DOHH2 (cell line): ENCODE measurements at regions not wholly inside any gene's neighbourhood (a gene's known extent, or its start where the extent isn't known, plus 50 kb on each side); places are given as distances from the start of the nearest gene placed in this dataset.

ENCODE experiments used
- H3F3A ChIP-seq: fragments of 200-600 bp; sonication (generic), shearing (Covaris generic); 2 replicates; pipeline ENCODE4 v1.6.0; 2016; ENCODE audit warnings: antibody characterized with exemption, mild to moderate bottlenecking; ENCODE audit not compliant: control insufficient read depth, insufficient read depth
- H3K27ac ChIP-seq: fragments of 200-600 bp; sonication (generic); 2 replicates; pipeline ENCODE4 v1.5.1; 2014; ENCODE audit warnings: low read depth, mild to moderate bottlenecking, low read length, moderate library complexity
- H3K27me3 ChIP-seq: fragments of 200-600 bp; sonication (generic); 2 replicates; pipeline ENCODE4 v1.6.1; 2014; ENCODE audit warnings: mild to moderate bottlenecking, low read length, mixed read lengths; ENCODE audit not compliant: control insufficient read depth
- H3K36me3 ChIP-seq: fragments of 200-600 bp; sonication (generic); 2 replicates; pipeline ENCODE4 v1.6.1; 2014; ENCODE audit warnings: mild to moderate bottlenecking, low read length, moderate library complexity, mixed read lengths; ENCODE audit not compliant: control insufficient read depth
- H3K4me1 ChIP-seq: fragments of 200-600 bp; sonication (generic); 2 replicates; pipeline ENCODE4 v1.6.1; 2014; ENCODE audit warnings: mild to moderate bottlenecking, low read length, mixed read lengths; ENCODE audit not compliant: control insufficient read depth
- H3K4me2 ChIP-seq: fragments of 200-600 bp; sonication (generic); 2 replicates; pipeline ENCODE4 v1.6.0; 2014; ENCODE audit warnings: mild to moderate bottlenecking, low read length, moderate library complexity
- H3K4me3 ChIP-seq: fragments of 200-600 bp; sonication (generic); 2 replicates; pipeline ENCODE4 v1.5.1; 2014; ENCODE audit warnings: mild to moderate bottlenecking, low read length, mixed read lengths
- H3K79me2 ChIP-seq: fragments of 200-600 bp; sonication (generic); 2 replicates; pipeline ENCODE4 v1.6.1; 2014; ENCODE audit warnings: mild to moderate bottlenecking, low read length, mixed read lengths; ENCODE audit not compliant: control insufficient read depth
- H3K9me2 ChIP-seq: fragments of 200-600 bp; sonication (generic); replicated peaks from 2 replicates; pipeline ENCODE4 v1.6.1; 2014; ENCODE audit warnings: mild to moderate bottlenecking, low read length, mixed read lengths; ENCODE audit not compliant: control insufficient read depth
- H3K9me3 ChIP-seq: fragments of 200-600 bp; sonication (generic); 2 replicates; pipeline ENCODE4 v1.6.1; 2014; ENCODE audit warnings: antibody characterized with exemption, low read length, mixed read lengths; ENCODE audit not compliant: control insufficient read depth, insufficient read depth
- H4K20me1 ChIP-seq: fragments of 200-600 bp; sonication (generic); 2 replicates; pipeline ENCODE4 v1.6.0; 2014; ENCODE audit warnings: low read depth, mild to moderate bottlenecking, antibody characterized with exemption, low read length, moderate library complexity; ENCODE audit not compliant: control insufficient read depth, insufficient read depth
- CTCF ChIP-seq: fragments of 200-600 bp; sonication (generic); IDR thresholded peaks from one replicate; pipeline ENCODE4 v1.5.1; 2014; ENCODE audit warnings: antibody characterized with exemption, mild to moderate bottlenecking, low read depth, low read length; ENCODE audit not compliant: poor library complexity, severe bottlenecking
- EZH2phosphoT487 ChIP-seq: fragments of 200-600 bp; sonication (generic); IDR thresholded peaks from 2 replicates; pipeline ENCODE4 v1.6.1; 2017; ENCODE audit warnings: borderline replicate concordance, mild to moderate bottlenecking, antibody characterized with exemption, low read length, moderate library complexity, mixed read lengths

DNA sequence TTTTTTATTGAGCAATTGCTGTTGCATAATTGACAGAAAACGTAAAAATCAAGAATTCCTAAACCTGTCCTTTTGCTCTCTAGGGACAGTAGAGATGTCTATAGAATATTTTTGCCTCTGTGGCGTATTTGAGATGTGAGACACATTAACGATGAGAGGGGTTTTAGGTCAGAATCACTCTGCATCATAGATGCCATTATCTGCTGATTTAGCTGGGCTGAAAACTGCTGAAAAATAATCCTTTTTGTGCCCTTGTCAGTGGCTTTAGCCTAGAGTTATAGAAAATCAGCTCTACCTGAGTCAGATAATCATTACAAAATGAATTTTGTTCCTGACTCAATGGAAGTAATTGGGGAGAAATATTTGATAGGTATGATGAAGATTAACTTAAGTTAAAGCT, 767.8 kb upstream of the TENM3 start:
- Histone ChIP-seq H3K4me3 (no peak overlapping the region), H3K4me1 (no peaks in the 10 kb centered on the region), H3K4me2 (no peak overlapping the region), H3K9me3 (no peaks in the 10 kb centered on the region), H3K79me2 (no peaks in the 10 kb centered on the region), H3F3A (no peaks in the 10 kb centered on the region), H3K27ac (no peak overlapping the region), H3K9me2 (no peaks in the 10 kb centered on the region), H4K20me1 (no peaks in the 10 kb centered on the region), H3K27me3 (no peaks in the 10 kb centered on the region), H3K36me3 (no peaks in the 10 kb centered on the region)
- TF ChIP-seq EZH2phosphoT487 (no peak), CTCF (no peak)

GRCh38 chr4:181475781-181476507, 767.3 kb upstream of the TENM3 start:
- Histone ChIP-seq H3K9me3 (no peaks in the 10 kb centered on the region), H3K4me3 (no peak overlapping the region), H3F3A (no peaks in the 10 kb centered on the region), H4K20me1 (no peaks in the 10 kb centered on the region), H3K36me3 (no peaks in the 10 kb centered on the region), H3K4me1 (no peaks in the 10 kb centered on the region), H3K27ac (no peak overlapping the region), H3K9me2 (no peaks in the 10 kb centered on the region), H3K4me2 (no peak overlapping the region), H3K79me2 (no peaks in the 10 kb centered on the region), H3K27me3 (no peaks in the 10 kb centered on the region)
- no peak for TF ChIP-seq CTCF
- no peak for TF ChIP-seq EZH2phosphoT487

DNA sequence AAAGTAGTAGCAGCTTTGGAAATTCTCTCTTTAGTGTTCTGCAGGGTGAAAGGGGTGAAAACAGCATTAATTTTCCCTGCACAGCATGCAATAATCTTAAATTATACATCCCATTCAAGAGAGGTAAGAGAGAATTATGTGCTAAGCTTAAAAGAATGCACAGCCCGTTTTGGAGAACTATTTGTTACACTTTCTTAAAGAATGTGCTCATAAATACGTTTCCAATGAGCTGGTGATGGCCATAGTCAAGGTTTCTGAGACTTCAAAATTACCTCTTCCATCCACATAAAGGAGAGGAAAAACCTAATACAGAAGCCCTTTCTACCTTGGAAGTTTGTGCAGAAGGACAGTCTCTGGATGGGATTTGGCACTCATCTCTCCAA, 766.7 kb upstream of the TENM3 start:
- Histone ChIP-seq H3K79me2 (no peaks in the 10 kb centered on the region), H3K27me3 (no peaks in the 10 kb centered on the region), H3K4me1 (no peaks in the 10 kb centered on the region), H4K20me1 (no peaks in the 10 kb centered on the region), H3K4me3 (no peak overlapping the region), H3K27ac (no peak overlapping the region), H3K4me2 (no peak overlapping the region), H3K9me3 (no peaks in the 10 kb centered on the region), H3K36me3 (no peaks in the 10 kb centered on the region), H3K9me2 (no peaks in the 10 kb centered on the region), H3F3A (no peaks in the 10 kb centered on the region)
- TF ChIP-seq EZH2phosphoT487: no peak
- no peak for TF ChIP-seq CTCF
